Left lung (tissue), 4 donors: ENCODE measurements at regions not wholly inside any gene's neighbourhood (a gene's known extent, or its start where the extent isn't known, plus 50 kb on each side); places are given as distances from the start of the nearest gene placed in this dataset.

ENCODE experiments used
- ATAC-seq: fragments of 200-7000 bp; cut with Tn5 transposase; one replicate; pipeline ENCODE4 v1.9.1; 2020; ENCODE audit warnings: moderate library complexity
- DNase-seq, 4 donors: peaks; one replicate each; pipeline ENCODE4 v3.0.0-alpha.2; 2013 to 2020
- H3K27ac ChIP-seq, 2 donors: fragments of 200-600 bp; sonication (generic) in 1 of 2; one replicate each; pipeline versions ENCODE4 v1.5.0 to v1.8.0; 2020 to 2021
- H3K27me3 ChIP-seq, 2 donors: fragments of 200-600 bp; sonication (generic) in 1 of 2; one replicate each; pipeline versions ENCODE4 v1.5.0 to v1.8.0; 2020 to 2021
- H3K36me3 ChIP-seq, 2 donors: fragments of 200-600 bp; sonication (generic) in 1 of 2; one replicate each; pipeline versions ENCODE4 v1.5.0 to v1.8.0; 2020 to 2021
- H3K4me1 ChIP-seq, 2 donors: fragments of 200-600 bp; one replicate each; pipeline ENCODE4 v1.8.0; 2021
- H3K4me3 ChIP-seq, 2 donors: fragments of 200-600 bp; sonication (generic) in 1 of 2; one replicate each; pipeline versions ENCODE4 v1.5.0 to v1.8.0; 2020 to 2021; ENCODE audit warnings: mild to moderate bottlenecking in 1 of 2
- H3K9me3 ChIP-seq, 2 donors: fragments of 200-600 bp; sonication (generic) in 1 of 2; one replicate each; pipeline versions ENCODE4 v1.5.0 to v1.8.0; 2020 to 2021
- CTCF ChIP-seq, 2 donors: fragments of 200-600 bp; sonication (generic) in 1 of 2; IDR thresholded peaks; one replicate each; pipeline versions ENCODE4 v1.5.0 to v1.8.0; 2021; ENCODE audit warnings: antibody characterized with exemption in 2 of 2
- intact Hi-C, 2 donors: fragments of 100-400 bp; cut with DNase I; formaldehyde crosslinking; loops; one replicate each; pipeline versions ENCODE4 v1.11.2 to v1.14.2; 2022
- donor health status: DM: no; HTN: yes; CAD: no.
- donor health status: DM: no; HTN: no; CAD: no.

- no peak overlapping the region for H3K4me3 ChIP-seq
- no peaks in the 10 kb centered on the region for H3K36me3 ChIP-seq
- intact Hi-C loops: no loop called here
- DNase-seq (no peak), ATAC-seq (no peak)
- no peaks in the 10 kb centered on the region for H3K27me3 ChIP-seq
- no peaks in the 10 kb centered on the region for H3K4me1 ChIP-seq
- TF ChIP-seq CTCF (IDR thresholded peaks at IDR 0.05): no peak
- H3K27ac ChIP-seq: no peak overlapping the region
- peaks cover 0 to 32% of the 10 kb centered on the region in 2 donors for H3K9me3 ChIP-seq
Measured at GRCh38 chr4:18480928-18481327, 459.4 kb upstream of the LCORL start.

- H3K27me3 ChIP-seq: no peaks in the 10 kb centered on the region
- H3K9me3 ChIP-seq: peaks cover 0 to 32% of the 10 kb centered on the region in 2 donors
- no peak overlapping the region for H3K4me3 ChIP-seq
- H3K27ac ChIP-seq: no peak overlapping the region
- TF ChIP-seq CTCF (IDR thresholded peaks at IDR 0.05): no peak
- H3K4me1 ChIP-seq: no peaks in the 10 kb centered on the region
- no peaks in the 10 kb centered on the region for H3K36me3 ChIP-seq
- ATAC-seq (no peak), DNase-seq (no peak)
- intact Hi-C loops: no loop called here
Measured at GRCh38 chr4:18480342-18480741, 458.8 kb upstream of the LCORL start.

GRCh38 chr4:18479825-18480224, 458.3 kb upstream of the LCORL start:
- no peaks in the 10 kb centered on the region for H3K4me1 ChIP-seq
- intact Hi-C loops: no loop called here
- peaks cover 0 to 32% of the 10 kb centered on the region in 2 donors for H3K9me3 ChIP-seq
- no peaks in the 10 kb centered on the region for H3K27me3 ChIP-seq
- no peak for TF ChIP-seq CTCF (IDR thresholded peaks at IDR 0.05)
- H3K4me3 ChIP-seq: no peak overlapping the region
- H3K36me3 ChIP-seq: no peaks in the 10 kb centered on the region
- DNase-seq: no peak
- ATAC-seq: no peak
- H3K27ac ChIP-seq: no peak overlapping the region

- no peak for DNase-seq
- no peak overlapping the region for H3K4me3 ChIP-seq
- H3K9me3 ChIP-seq: no peaks in the 10 kb centered on the region
- no peaks in the 10 kb centered on the region for H3K4me1 ChIP-seq
- intact Hi-C loops: no loop called here
- no peak overlapping the region for H3K27ac ChIP-seq
- H3K36me3 ChIP-seq: no peaks in the 10 kb centered on the region
- no peak for TF ChIP-seq CTCF (IDR thresholded peaks at IDR 0.05)
- no peaks in the 10 kb centered on the region for H3K27me3 ChIP-seq
- no peak for ATAC-seq
Measured at GRCh38 chr4:18463987-18464559, 442.5 kb upstream of the LCORL start.

GRCh38 chr4:18458465-18458864, 436.9 kb upstream of the LCORL start:
- no peak for TF ChIP-seq CTCF (IDR thresholded peaks at IDR 0.05)
- Histone ChIP-seq H3K36me3 (no peaks in the 10 kb centered on the region), H3K4me3 (no peak overlapping the region), H3K27me3 (no peaks in the 10 kb centered on the region), H3K9me3 (no peaks in the 10 kb centered on the region), H3K27ac (no peak overlapping the region), H3K4me1 (no peaks in the 10 kb centered on the region)
- ATAC-seq (no peak), DNase-seq (no peak)
- intact Hi-C loops: no loop called here
